ENCODE measurements at regions not wholly inside any gene's neighbourhood (a gene's known extent, or its start where the extent isn't known, plus 50 kb on each side); places are given as distances from the start of the nearest gene placed in this dataset.

GRCh38 chr13:76750126-76750525 lies 136.1 kb downstream of the KCTD12 start:
- Mint-ChIP-seq H3K27ac (no peak overlapping the region), H3K9me3 (no peaks in the 10 kb centered on the region), H3K4me1 (ENCODE audit: low read depth) (no peaks in the 10 kb centered on the region), H3K4me3 (no peak overlapping the region), H3K27me3 (ENCODE audit: low read depth) (peaks cover 3% of the 10 kb centered on the region), H3K36me3 (ENCODE audit: low read depth) (no peaks in the 10 kb centered on the region)
- DNase-seq (ENCODE audit: low spot score) = no peak

- no peaks in the 10 kb centered on the region for H3K9me3 Mint-ChIP-seq
- peaks cover 3% of the 10 kb centered on the region for H3K27me3 Mint-ChIP-seq (ENCODE audit: low read depth)
- no peak overlapping the region for H3K27ac Mint-ChIP-seq
- H3K4me1 Mint-ChIP-seq (ENCODE audit: low read depth) = no peaks in the 10 kb centered on the region
- H3K36me3 Mint-ChIP-seq (ENCODE audit: low read depth) = no peaks in the 10 kb centered on the region
- DNase-seq (ENCODE audit: low spot score) = no peak
- H3K4me3 Mint-ChIP-seq = no peak overlapping the region
These were observed 140.7 kb downstream of the KCTD12 start for GRCh38 chr13:76745261-76746200.

- Mint-ChIP-seq H3K27ac (no peak overlapping the region), H3K9me3 (no peaks in the 10 kb centered on the region), H3K36me3 (ENCODE audit: low read depth) (no peaks in the 10 kb centered on the region), H3K4me3 (no peak overlapping the region), H3K4me1 (ENCODE audit: low read depth) (no peaks in the 10 kb centered on the region), H3K27me3 (ENCODE audit: low read depth) (no peaks in the 10 kb centered on the region)
- no peak for DNase-seq (ENCODE audit: low spot score)
These were observed 144.6 kb downstream of the KCTD12 start for GRCh38 chr13:76741624-76742023.

- Mint-ChIP-seq H3K4me1 (ENCODE audit: low read depth) (no peaks in the 10 kb centered on the region), H3K4me3 (no peak overlapping the region), H3K27ac (no peak overlapping the region), H3K27me3 (ENCODE audit: low read depth) (no peaks in the 10 kb centered on the region), H3K9me3 (no peaks in the 10 kb centered on the region), H3K36me3 (ENCODE audit: low read depth) (no peaks in the 10 kb centered on the region)
- DNase-seq (ENCODE audit: low spot score) = no peak
These were observed 145.2 kb downstream of the KCTD12 start for GRCh38 chr13:76741046-76741445.

GRCh38 chr13:76738616-76739015 lies 147.6 kb downstream of the KCTD12 start:
- no peak for DNase-seq (ENCODE audit: low spot score)
- H3K27me3 Mint-ChIP-seq (ENCODE audit: low read depth) = no peaks in the 10 kb centered on the region
- H3K4me1 Mint-ChIP-seq (ENCODE audit: low read depth) = no peaks in the 10 kb centered on the region
- H3K4me3 Mint-ChIP-seq = no peak overlapping the region
- no peak overlapping the region for H3K27ac Mint-ChIP-seq
- H3K9me3 Mint-ChIP-seq = no peaks in the 10 kb centered on the region
- no peaks in the 10 kb centered on the region for H3K36me3 Mint-ChIP-seq (ENCODE audit: low read depth)

GRCh38 chr13:76737526-76737925 lies 148.7 kb downstream of the KCTD12 start:
- H3K4me1 Mint-ChIP-seq (ENCODE audit: low read depth) = no peaks in the 10 kb centered on the region
- no peaks in the 10 kb centered on the region for H3K27me3 Mint-ChIP-seq (ENCODE audit: low read depth)
- H3K36me3 Mint-ChIP-seq (ENCODE audit: low read depth) = no peaks in the 10 kb centered on the region
- H3K4me3 Mint-ChIP-seq = no peak overlapping the region
- no peak for DNase-seq (ENCODE audit: low spot score)
- H3K27ac Mint-ChIP-seq = no peak overlapping the region
- no peaks in the 10 kb centered on the region for H3K9me3 Mint-ChIP-seq

GRCh38 chr13:76735641-76736040 lies 150.6 kb downstream of the KCTD12 start:
- H3K27me3 Mint-ChIP-seq (ENCODE audit: low read depth) = no peaks in the 10 kb centered on the region

GRCh38 chr13:76733671-76734070 lies 152.5 kb downstream of the KCTD12 start:
- no peak for DNase-seq (ENCODE audit: low spot score)
- H3K9me3 Mint-ChIP-seq = no peaks in the 10 kb centered on the region
- H3K27me3 Mint-ChIP-seq (ENCODE audit: low read depth) = no peaks in the 10 kb centered on the region
- H3K27ac Mint-ChIP-seq = no peak overlapping the region
- H3K4me3 Mint-ChIP-seq = no peak overlapping the region
- H3K36me3 Mint-ChIP-seq (ENCODE audit: low read depth) = no peaks in the 10 kb centered on the region
- no peaks in the 10 kb centered on the region for H3K4me1 Mint-ChIP-seq (ENCODE audit: low read depth)

More at GRCh38 chr13:76735641-76736040, 150.6 kb downstream of the KCTD12 start:
- Mint-ChIP-seq H3K4me1 (ENCODE audit: low read depth) (no peaks in the 10 kb centered on the region), H3K4me3 (no peak overlapping the region), H3K36me3 (ENCODE audit: low read depth) (no peaks in the 10 kb centered on the region), H3K27ac (no peak overlapping the region), H3K9me3 (no peaks in the 10 kb centered on the region)
- DNase-seq (ENCODE audit: low spot score) = no peak

- Mint-ChIP-seq H3K36me3 (ENCODE audit: low read depth) (no peaks in the 10 kb centered on the region), H3K4me1 (ENCODE audit: low read depth) (no peaks in the 10 kb centered on the region), H3K27me3 (ENCODE audit: low read depth) (no peaks in the 10 kb centered on the region), H3K9me3 (no peaks in the 10 kb centered on the region), H3K27ac (no peak overlapping the region), H3K4me3 (no peak overlapping the region)
- DNase-seq (ENCODE audit: low spot score) = no peak
These were observed 153.8 kb downstream of the KCTD12 start for GRCh38 chr13:76732367-76732766.

GRCh38 chr13:76730220-76730619 lies 156.0 kb downstream of the KCTD12 start:
- H3K27me3 Mint-ChIP-seq (ENCODE audit: low read depth) = no peaks in the 10 kb centered on the region
- H3K4me1 Mint-ChIP-seq (ENCODE audit: low read depth) = no peaks in the 10 kb centered on the region
- DNase-seq (ENCODE audit: low spot score) = no peak
- H3K9me3 Mint-ChIP-seq = peaks cover 5% of the 10 kb centered on the region
- H3K4me3 Mint-ChIP-seq = no peak overlapping the region
- H3K36me3 Mint-ChIP-seq (ENCODE audit: low read depth) = no peaks in the 10 kb centered on the region
- H3K27ac Mint-ChIP-seq = no peak overlapping the region

- no peaks in the 10 kb centered on the region for H3K27me3 Mint-ChIP-seq (ENCODE audit: low read depth)
- no peaks in the 10 kb centered on the region for H3K4me1 Mint-ChIP-seq (ENCODE audit: low read depth)
- H3K27ac Mint-ChIP-seq = no peak overlapping the region
- H3K9me3 Mint-ChIP-seq = peaks cover 5% of the 10 kb centered on the region
- no peak overlapping the region for H3K4me3 Mint-ChIP-seq
- no peak for DNase-seq (ENCODE audit: low spot score)
- H3K36me3 Mint-ChIP-seq (ENCODE audit: low read depth) = no peaks in the 10 kb centered on the region
These were observed 156.5 kb downstream of the KCTD12 start for GRCh38 chr13:76729691-76730090.

- no peaks in the 10 kb centered on the region for H3K27me3 Mint-ChIP-seq (ENCODE audit: low read depth)
- H3K9me3 Mint-ChIP-seq = peaks cover 5% of the 10 kb centered on the region
- H3K4me1 Mint-ChIP-seq (ENCODE audit: low read depth) = no peaks in the 10 kb centered on the region
- no peak for DNase-seq (ENCODE audit: low spot score)
- no peaks in the 10 kb centered on the region for H3K36me3 Mint-ChIP-seq (ENCODE audit: low read depth)
- H3K4me3 Mint-ChIP-seq = no peak overlapping the region
- H3K27ac Mint-ChIP-seq = no peak overlapping the region
These were observed 160.3 kb downstream of the KCTD12 start for GRCh38 chr13:76725896-76726295.

- no peaks in the 10 kb centered on the region for H3K36me3 Mint-ChIP-seq (ENCODE audit: low read depth)
- H3K4me3 Mint-ChIP-seq = no peak overlapping the region
- no peak for DNase-seq (ENCODE audit: low spot score)
- no peaks in the 10 kb centered on the region for H3K4me1 Mint-ChIP-seq (ENCODE audit: low read depth)
- H3K27me3 Mint-ChIP-seq (ENCODE audit: low read depth) = no peaks in the 10 kb centered on the region
- no peak overlapping the region for H3K27ac Mint-ChIP-seq
- peaks cover 5% of the 10 kb centered on the region for H3K9me3 Mint-ChIP-seq
These were observed 161.0 kb downstream of the KCTD12 start for GRCh38 chr13:76725211-76725610.

GRCh38 chr13:76724421-76724820 lies 161.8 kb downstream of the KCTD12 start:
- Mint-ChIP-seq H3K4me3 (no peak overlapping the region), H3K36me3 (ENCODE audit: low read depth) (no peaks in the 10 kb centered on the region), H3K9me3 (peaks cover 5% of the 10 kb centered on the region), H3K27me3 (ENCODE audit: low read depth) (no peaks in the 10 kb centered on the region), H3K4me1 (ENCODE audit: low read depth) (no peaks in the 10 kb centered on the region), H3K27ac (no peak overlapping the region)
- no peak for DNase-seq (ENCODE audit: low spot score)
